ENCODE measurements at regions not wholly inside any gene's neighbourhood (a gene's known extent, or its start where the extent isn't known, plus 50 kb on each side); places are given as distances from the start of the nearest gene placed in this dataset.

- 83% methylated on average over 1 of the region's 1 CpG for WGBS
- intact Hi-C loops (cut with DNase I), result no loop called here
- TF ChIP-seq CTCF (IDR thresholded peaks at IDR 0.05) (no peak), POLR2AphosphoS5 (IDR thresholded peaks at IDR 0.05) (no peak), POLR2A (IDR thresholded peaks at IDR 0.05) (no peak)
These were observed 443.2 kb upstream of the SPHKAP start for GRCh38 chr2:228624733-228625132.

GRCh38 chr2:228615496-228615895 is 434.0 kb upstream of the SPHKAP start:
- intact Hi-C loops (cut with DNase I), result no loop called here
- WGBS, result 94% methylated on average over 3 of the region's 3 CpGs
- TF ChIP-seq CTCF (IDR thresholded peaks at IDR 0.05), result no peak
- no peak for TF ChIP-seq POLR2A (IDR thresholded peaks at IDR 0.05)
- no peak for TF ChIP-seq POLR2AphosphoS5 (IDR thresholded peaks at IDR 0.05)

More at GRCh38 chr2:228624733-228625132, 443.2 kb upstream of the SPHKAP start:
- H3K9me3 ChIP-seq, result no peaks in the 10 kb centered on the region
- DNase-seq (ENCODE audit: low spot score), result no peak
- no peaks in the 10 kb centered on the region for H3K27me3 ChIP-seq (replicated peaks; ENCODE audit: insufficient read depth)
- H3K27ac ChIP-seq, result no peak overlapping the region
- no peaks in the 10 kb centered on the region for H3K4me1 ChIP-seq (replicated peaks)
- H3K36me3 ChIP-seq, result no peaks in the 10 kb centered on the region
- H3K4me3 ChIP-seq, result no peak overlapping the region

GRCh38 chr2:228614741-228615140 is 433.3 kb upstream of the SPHKAP start:
- intact Hi-C loops (cut with DNase I), result no loop called here
- DNase-seq (ENCODE audit: low spot score), result no peak
- Histone ChIP-seq H3K36me3 (no peaks in the 10 kb centered on the region), H3K27me3 (replicated peaks; ENCODE audit: insufficient read depth) (no peaks in the 10 kb centered on the region), H3K9me3 (no peaks in the 10 kb centered on the region), H3K27ac (no peak overlapping the region), H3K4me3 (no peak overlapping the region), H3K4me1 (replicated peaks) (no peaks in the 10 kb centered on the region)
- WGBS, result 70% methylated on average over 2 of the region's 2 CpGs
- TF ChIP-seq CTCF (IDR thresholded peaks at IDR 0.05) (no peak), POLR2A (IDR thresholded peaks at IDR 0.05) (no peak), POLR2AphosphoS5 (IDR thresholded peaks at IDR 0.05) (no peak)

More at GRCh38 chr2:228615496-228615895, 434.0 kb upstream of the SPHKAP start:
- Histone ChIP-seq H3K9me3 (no peaks in the 10 kb centered on the region), H3K27ac (no peak overlapping the region), H3K27me3 (replicated peaks; ENCODE audit: insufficient read depth) (no peaks in the 10 kb centered on the region), H3K36me3 (no peaks in the 10 kb centered on the region), H3K4me3 (no peak overlapping the region), H3K4me1 (replicated peaks) (no peaks in the 10 kb centered on the region)
- no peak for DNase-seq (ENCODE audit: low spot score)

GRCh38 chr2:228613133-228613850 is 431.8 kb upstream of the SPHKAP start:
- no peak for DNase-seq (ENCODE audit: low spot score)
- WGBS, result 77% methylated on average over 8 of the region's 8 CpGs
- Histone ChIP-seq H3K27ac (no peak overlapping the region), H3K4me1 (replicated peaks) (no peaks in the 10 kb centered on the region), H3K4me3 (no peak overlapping the region), H3K36me3 (no peaks in the 10 kb centered on the region), H3K9me3 (no peaks in the 10 kb centered on the region), H3K27me3 (replicated peaks; ENCODE audit: insufficient read depth) (no peaks in the 10 kb centered on the region)
- TF ChIP-seq CTCF (IDR thresholded peaks at IDR 0.05), result no peak
- no peak for TF ChIP-seq POLR2AphosphoS5 (IDR thresholded peaks at IDR 0.05)
- no peak for TF ChIP-seq POLR2A (IDR thresholded peaks at IDR 0.05)
- intact Hi-C loops (cut with DNase I), result no loop called here

- no peak overlapping the region for H3K4me3 ChIP-seq
- TF ChIP-seq POLR2AphosphoS5 (IDR thresholded peaks at IDR 0.05), result no peak
- TF ChIP-seq CTCF (IDR thresholded peaks at IDR 0.05), result no peak
- TF ChIP-seq POLR2A (IDR thresholded peaks at IDR 0.05), result no peak
- H3K27me3 ChIP-seq (replicated peaks; ENCODE audit: insufficient read depth), result no peaks in the 10 kb centered on the region
- H3K9me3 ChIP-seq, result no peaks in the 10 kb centered on the region
- no peak overlapping the region for H3K27ac ChIP-seq
- WGBS, result 88% methylated on average over 1 of the region's 1 CpG
- no peaks in the 10 kb centered on the region for H3K4me1 ChIP-seq (replicated peaks)
- intact Hi-C loops (cut with DNase I), result no loop called here
- DNase-seq (ENCODE audit: low spot score), result no peak
- no peaks in the 10 kb centered on the region for H3K36me3 ChIP-seq
These were observed 429.7 kb upstream of the SPHKAP start for GRCh38 chr2:228611171-228611570.
